HG02852 (cell line): ENCODE measurements at regions not wholly inside any gene's neighbourhood (a gene's known extent, or its start where the extent isn't known, plus 50 kb on each side); places are given as distances from the start of the nearest gene placed in this dataset.

Experiments
- ATAC-seq: cut with Tn5 transposase; IDR thresholded peaks from one replicate; pipeline ENCODE4 v1.9.1; 2021; ENCODE audit warnings: mild to moderate bottlenecking, moderate library complexity; ENCODE audit not compliant: unreplicated experiment

DNA sequence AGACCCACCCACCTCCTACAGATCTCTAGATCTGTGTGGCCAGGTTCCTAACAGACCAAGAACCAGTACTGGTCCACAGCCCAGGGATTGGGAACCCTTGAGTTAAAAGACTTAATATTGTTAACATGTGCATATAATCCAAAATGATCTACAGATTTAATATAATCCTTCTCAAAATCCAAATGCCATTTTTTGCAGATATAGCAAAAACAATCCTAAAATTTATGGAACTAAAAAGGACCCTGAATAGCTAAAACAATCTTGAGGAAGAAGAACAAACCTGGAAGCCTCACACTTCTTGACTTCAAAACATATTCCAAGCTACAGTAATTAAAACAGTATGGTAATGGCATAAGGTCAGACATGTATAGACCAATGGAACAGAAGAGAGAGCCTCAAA is 206.9 kb upstream of the SIX2 start:
- ATAC-seq, result no peak

DNA sequence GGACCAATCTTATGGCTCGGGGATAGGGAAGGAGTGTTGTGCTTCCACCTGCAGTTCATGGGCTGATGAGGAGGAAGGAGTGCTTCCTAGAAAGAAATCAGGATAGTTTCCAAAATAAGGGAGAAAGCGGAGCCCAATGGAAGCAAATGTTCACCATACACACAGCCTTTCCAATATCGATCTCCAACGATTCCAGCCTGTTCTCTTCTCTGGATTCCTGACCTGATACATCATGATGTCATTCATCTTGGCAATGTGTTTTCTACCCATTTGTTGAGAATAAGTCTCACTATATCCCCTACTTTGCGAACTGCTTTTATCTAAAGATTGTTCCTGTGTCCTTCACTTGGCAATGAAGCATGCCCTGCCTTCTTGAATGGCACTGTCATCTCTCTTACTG is 205.3 kb upstream of the SIX2 start:
- ATAC-seq, result no peak

DNA sequence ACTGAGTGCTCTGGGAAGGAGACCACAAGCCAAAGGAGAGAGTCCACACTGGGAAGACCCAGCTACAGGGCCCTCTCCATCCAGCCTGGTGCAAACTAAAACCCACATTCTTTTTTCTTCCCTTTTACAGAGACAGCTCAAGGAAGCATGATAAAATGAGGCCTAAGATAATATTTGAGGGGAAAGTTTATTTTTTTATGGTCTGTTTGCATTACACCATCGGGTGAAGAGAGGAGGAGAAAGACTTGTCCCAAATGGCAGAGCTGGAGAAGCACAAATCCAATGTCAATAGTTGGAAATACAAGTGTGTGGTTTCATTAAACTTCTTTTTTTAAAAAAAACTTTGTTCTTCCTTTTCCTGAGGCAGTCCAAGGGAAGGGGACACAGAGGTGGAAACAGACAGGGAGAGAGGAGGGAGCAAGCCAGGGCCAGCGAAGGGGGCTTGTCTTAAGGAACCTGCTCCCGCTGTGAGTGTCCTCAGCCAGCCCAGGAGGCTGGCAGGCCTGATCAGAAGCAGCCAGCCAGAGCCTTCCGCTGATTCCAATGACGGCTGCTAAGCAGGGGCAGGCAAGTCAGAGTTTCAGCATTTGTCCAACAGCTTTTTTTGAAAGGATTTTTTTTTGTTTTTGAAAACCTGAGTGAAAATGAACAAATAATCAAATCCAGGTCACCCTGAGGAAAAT is 203.8 kb upstream of the SIX2 start:
- ATAC-seq, result no peak

DNA sequence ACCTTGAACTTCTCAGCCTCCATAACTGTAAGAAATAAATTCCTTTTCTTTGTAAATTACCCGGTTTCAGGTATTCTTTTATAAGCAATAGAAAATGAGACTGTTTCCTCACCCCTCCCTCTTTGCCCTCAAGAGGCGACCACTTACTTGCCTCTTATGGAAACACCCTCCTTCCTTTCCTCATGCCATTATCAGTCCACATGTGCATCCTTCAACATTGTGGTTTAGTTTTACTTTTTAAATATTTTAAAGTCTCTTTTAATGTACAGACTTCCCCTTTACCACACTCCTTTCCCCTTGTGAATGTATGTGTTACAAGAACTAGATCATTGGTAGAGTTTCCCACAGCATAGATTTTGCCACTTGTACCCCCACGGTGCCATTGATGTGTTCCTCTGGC is 202.4 kb upstream of the SIX2 start:
- no peak for ATAC-seq

DNA sequence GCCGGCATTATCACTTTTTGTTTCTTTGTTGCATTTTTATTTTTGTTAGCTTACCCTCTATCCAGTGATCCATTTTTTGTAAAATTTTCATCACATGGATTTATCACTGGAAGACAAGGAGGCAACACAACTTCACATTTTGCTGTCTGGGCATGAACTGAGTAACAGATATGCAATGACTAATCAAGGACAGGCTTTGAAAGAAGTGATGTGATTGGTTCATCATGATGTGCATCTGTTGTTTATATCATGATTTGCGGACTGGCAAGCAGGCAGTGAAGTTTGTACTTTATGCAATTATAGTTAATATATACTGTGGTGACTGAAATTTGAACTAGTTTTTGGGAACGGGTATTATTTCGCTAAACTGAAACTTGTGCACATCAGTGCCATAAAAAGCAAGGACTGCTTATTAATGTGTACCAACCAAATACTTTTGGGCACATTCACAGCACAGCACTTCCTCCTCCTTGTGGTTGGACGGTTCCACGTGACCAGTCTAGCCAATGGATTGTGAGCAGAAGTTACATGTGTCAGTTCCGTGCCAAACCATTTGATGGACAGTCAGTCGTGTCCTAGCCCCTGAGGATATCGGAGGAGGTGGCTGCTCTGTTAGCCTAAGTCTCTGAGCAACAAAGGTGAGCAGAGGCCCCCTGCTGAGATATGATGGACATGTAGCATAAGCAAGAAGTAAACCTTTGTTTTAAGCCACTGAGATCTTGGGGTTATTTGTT is 201.4 kb upstream of the SIX2 start:
- no peak for ATAC-seq

DNA sequence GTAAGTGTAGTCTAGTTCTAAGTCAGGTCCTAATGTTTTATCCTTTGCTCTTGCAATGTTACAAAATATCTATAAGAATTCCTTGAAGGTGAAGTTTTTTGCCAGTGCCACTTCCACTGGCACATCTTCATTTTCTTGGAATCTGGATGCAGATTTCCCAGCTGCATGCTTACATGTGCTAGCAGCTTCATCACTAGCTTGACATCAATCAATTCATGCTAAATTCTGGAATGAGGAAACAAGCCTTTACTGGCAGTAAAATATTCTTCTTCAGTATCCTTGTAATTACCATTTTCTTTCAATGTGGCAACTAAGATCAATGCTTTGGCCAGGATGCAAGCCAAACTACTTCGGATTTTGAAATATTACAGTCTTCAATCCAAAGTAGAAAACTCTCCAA is 200.6 kb upstream of the SIX2 start:
- ATAC-seq, result no peak

DNA sequence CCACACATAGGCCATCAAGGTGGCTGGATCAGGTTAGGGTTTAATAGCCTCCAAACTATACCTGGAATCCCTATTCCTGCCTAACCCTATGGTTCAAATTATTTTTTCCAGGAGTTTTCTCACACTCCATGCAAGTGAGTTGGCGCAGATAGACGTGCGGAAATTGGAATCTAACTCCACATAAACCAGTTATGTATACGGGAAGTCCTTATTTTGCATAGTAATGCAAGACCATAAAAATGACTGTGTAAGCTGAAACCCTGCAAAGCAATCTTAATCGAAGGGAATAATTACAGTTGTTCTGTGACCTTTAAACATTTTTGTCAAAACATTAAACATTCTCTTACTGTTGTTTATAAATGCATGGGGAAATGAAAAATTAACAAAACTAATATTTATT is 200.1 kb upstream of the SIX2 start:
- ATAC-seq, result no peak

DNA sequence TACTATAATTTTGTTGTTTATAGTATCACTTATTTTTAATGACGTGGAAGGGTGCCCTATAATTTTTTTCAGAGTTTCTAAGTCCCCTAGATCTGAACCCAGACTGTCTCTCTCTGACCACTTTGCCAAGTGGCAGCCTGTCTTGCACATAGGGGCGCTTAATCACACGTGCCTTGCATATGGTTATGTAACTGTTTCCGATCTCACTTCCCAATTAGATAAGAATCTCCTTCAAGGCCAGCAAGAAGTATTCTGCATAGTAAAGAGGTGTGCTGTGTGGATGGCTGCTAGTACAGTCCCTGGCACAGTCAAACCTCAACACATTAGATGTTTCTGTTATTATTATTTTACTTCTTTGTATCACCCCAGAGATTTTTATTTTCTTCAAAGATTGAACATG is 197.8 kb upstream of the SIX2 start:
- ATAC-seq, result no peak

DNA sequence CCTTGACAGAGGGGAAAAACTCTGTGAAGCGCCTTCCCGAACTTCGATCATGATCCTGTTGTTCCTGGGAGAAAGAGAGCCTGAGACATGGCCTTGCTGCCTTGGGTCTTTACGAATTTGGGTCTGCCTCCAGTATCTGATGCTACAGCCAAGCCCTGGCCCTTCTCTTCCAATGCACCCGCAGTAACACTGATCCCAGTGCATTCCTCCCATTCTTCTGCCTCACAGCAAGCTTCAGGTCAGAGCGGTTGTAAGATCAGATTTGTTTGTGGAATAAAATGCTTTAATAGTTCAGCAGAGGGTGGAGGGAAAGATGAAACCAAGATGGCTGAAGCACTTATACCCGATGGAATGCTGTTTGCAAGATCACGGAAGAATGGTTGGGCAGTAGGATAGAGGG is 196.7 kb upstream of the SIX2 start:
- ATAC-seq, result no peak

DNA sequence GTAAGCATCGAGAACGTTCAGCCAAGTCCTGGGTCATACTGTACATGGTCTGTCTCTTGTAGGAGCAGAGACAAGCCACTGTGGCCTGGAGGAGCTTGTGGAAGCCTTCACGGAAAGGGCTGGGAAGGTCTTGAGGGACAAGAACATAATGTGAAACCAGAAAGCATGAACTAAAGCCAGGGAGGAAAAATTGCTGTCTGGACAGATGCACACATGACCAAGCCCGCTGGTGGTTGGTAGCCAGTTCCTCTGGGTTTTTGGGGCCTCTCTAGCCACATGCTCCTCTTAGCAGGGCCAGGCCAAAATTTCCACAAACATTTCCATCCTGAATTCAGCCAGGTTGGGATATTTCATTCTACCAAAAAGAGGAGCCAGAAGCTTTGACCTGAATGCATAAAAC is 196.2 kb upstream of the SIX2 start:
- no peak for ATAC-seq

DNA sequence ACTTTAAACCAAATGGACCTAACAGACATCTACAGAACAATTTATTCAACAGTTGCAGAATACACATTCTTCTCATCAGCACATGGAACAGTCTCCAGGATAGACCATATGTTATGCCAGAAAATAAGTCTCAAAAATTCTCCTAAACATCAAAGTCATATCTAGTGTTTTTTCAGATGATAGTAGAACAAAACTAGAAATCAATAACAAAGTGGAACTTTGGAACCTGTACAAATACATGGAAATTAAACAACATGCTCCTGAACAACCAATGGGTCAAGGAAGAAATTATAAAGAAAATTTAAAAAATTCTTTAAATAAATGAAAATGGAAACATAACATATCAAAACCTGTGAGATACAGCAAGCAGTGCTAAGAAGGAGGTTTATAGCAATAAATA is 194.1 kb upstream of the SIX2 start:
- no peak for ATAC-seq

DNA sequence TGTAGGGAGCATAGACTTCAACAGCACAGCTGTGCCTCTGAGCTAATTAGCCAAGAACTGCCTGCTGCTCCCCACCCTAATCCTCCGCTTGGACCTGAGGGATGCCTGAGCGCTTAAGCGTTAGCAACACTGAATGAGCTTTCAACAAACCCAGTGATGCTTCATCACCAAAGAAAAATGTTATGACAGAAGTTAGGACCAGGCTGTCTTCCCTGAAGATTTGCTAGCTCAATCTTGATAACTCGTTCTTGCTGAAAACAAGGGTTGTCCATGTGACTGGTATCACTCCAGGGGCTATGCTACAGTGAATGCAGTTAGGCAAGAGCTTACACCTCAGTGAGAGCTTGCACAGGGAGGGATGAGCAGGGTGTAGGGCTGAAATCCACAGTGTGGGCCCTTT is 190.7 kb upstream of the SIX2 start:
- no peak for ATAC-seq

DNA sequence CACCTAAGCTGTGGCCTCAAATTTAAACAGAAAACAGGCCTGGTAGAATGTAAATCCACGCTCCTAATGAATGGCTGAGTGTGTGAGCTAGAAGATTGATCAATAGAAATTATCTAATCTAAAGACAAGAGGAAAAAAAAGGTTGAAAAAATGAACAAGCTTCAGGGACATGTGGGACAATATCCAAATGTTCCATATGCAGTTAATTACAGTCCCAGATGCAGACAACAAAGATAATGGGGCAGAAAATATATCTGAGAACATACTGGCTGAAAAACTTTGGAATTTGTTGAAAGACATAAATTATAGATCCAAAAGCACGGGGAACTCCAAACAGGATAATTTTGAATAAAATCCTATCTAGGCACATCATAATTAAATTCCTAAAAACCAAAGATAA is 186.7 kb upstream of the SIX2 start:
- ATAC-seq, result no peak

DNA sequence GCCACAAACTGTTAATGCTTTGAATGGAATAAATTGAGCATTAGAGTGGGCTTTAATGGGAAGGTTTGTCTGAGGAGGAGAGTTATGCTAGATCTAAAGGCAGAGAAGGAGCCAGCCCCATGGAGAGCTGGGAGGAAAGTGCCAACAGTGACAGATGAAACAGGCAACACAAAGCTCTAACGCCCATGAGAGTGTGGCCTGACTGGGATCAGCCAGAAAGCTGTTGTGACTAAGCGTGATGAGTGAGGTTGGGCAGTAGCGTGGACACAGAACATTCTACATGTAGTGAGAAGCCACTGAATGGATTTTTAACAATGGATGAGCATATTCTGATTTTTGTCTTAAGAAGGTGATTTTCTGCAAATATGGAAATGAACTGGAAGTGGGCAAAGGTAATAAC is 185.3 kb upstream of the SIX2 start:
- ATAC-seq, result no peak

DNA sequence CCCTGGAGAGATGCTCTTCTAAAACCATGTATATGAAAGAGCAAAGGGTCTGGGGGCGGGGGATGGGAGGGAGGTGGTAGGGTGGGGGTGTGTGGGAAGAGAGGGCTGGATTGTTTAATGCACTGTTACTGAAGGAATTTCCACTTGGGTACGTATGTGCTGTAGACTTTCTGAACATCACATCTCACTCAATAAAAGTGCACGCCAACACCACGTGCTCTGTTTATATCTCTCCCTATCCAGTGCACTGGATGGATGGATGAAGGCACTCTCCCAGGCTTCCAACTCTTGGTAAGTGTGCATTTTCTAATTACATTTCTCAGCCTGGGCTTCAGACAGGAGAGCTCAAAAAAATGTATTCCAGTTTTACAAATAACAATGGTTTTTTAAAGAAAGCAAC is 184.3 kb upstream of the SIX2 start:
- no peak for ATAC-seq

DNA sequence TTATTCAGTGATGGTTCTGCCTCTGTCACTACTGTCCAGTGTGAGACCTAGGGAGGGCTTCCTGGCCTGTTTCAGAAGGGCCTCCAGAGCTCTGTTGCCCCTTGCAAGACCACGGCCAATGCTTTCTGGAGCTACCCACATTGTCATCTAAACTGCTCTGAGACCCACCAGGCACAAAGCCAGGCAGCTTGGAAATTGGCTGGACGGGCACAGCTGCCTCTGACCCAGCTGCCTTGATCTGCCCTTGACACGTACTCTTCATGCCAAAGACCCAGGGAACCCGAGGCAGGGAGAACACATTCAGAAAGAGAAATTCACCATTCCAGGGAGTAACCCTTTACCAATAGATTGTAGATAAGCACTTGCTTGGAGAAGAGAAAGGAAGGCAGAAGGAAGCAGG is 183.7 kb upstream of the SIX2 start:
- no peak for ATAC-seq

DNA sequence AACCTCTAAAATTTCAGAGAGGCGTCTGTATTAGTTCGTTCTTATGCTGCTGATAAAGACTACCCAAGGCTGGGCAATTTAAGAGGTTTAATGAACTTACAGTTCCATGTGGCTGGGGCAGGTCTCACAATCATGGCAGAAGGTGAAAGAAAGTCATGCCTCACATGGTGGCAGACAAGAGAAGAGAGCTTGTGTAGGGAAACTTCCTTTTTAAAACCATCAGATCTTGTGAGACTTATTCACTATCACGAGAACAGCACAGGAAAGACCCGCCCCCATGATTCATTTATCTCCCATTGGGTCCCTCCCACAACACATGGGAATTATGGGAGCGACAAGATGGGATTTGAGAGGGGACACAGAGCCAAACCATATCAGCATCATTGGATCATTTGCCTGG is 183.2 kb upstream of the SIX2 start:
- no peak for ATAC-seq

DNA sequence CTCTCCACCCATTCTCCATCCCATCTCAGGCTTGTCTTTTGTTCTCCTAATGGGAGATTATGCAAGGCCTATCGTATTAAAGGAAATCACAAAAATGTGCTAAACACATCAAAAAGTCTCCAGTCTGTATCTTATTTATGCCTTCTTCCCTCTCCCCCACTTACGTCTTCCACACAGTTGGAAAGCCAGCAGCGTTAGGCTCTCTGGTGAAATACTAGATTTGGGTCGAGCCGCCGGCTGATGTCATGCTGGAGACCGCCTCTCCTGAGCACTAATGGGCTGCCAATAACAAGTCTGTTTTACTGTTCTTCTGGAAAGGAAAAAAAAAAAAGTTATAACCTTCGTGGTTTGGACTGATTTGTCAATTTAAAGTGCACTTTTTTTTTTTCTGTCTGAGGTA is 182.7 kb upstream of the SIX2 start:
- no peak for ATAC-seq

DNA sequence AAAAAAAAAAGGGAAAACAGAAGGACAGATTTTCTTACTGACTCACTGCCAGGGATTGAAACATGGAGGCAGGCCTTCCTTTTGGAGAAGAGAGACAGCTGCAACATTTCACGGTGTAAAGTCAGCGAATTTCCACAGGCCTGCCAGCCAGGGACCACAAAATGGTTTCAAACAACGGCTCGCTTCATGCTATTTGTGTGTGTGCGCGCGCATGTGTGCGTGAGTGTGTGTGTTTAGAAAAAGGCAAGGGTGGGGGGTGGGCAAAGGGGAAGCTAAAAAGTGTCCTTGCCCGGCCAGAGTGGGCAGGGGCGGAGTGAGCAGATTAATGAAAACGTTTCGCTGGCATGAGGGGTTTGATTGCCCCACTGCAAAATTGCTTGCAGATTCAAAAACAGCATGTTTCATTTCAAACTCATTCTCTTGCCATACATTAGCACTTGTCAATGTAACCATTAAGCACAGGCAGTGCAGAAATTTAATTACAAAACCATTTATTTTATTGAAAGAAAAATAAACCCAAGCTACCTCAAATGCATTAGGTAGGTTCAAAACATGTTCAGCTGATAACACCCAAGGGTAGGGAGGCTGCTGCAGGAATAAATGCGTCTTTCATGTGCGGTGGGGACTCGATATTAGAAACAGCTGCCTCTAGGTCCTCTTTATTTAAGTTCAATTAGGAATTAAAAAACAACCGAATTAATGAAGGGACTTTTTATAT is 182.1 kb upstream of the SIX2 start:
- ATAC-seq, result no peak

DNA sequence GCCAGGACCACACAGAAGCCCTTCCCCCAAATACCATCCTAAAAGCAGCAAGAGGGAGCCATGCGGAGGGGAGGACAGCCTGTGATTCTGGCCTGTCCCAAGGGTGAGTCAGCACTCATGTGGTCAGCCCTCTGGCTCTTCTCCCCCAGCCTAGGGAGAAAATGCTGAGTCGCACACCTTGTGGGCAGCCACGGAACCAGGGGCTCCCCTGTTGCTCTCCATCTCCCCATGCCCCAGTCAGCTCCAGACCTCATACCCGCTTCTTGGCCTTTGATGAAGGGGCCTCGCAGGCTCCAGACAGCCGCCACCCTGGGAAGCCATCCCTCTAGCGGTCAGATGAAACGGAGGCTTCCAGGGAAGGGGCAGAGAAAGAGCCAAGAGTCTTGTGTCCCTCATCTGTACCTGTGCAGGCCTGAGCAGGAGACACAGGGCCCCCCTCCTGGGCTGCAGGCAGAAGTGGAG is 181.3 kb upstream of the SIX2 start:
- no peak for ATAC-seq

DNA sequence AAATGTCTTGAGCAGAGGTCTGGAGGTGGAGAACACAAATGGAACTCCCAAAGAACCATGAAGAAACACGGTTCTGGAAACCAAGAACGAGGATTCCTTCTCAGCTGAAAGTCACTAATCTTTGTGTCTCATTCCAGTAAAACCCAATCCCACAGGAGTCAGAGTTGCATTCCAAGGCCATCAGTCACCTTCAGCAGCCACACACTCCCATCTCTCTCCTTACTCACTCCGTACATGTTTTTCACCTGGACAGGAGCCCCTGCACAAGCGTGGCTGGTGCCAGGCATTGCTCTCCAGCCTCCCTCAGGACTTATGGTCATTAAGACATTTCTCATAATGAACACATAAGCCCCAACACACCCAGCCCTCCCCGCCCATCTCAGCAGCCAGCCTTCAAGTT is 175.4 kb upstream of the SIX2 start:
- ATAC-seq, result no peak

DNA sequence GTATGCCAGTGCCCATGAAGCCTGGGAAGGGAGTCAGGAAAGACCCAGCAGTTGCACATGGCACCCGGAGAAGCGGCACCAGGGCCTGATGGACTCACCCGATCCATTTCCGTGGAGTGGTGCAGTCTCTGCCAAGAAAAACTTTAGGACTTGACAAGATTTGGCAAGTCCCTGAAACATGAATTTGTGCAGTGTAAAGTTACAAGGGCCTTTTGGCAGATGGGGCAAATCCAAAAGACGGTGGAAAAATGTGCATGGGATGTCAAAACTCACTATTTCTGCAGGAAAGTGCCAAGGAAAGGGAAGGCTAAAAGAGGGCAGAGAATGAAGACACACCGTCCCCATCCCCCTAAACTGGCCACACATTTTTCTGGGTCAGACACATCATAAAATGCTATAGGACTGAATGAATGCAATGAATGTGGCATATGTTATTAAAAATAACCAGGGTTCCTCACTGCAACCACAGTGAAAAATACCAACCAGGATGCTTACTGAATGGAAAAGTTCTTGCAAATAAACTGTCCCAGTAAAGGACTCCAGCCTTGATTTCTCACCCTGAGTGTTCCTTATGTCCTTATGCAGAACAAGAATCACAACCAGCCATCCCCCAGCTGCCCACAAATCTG is 173.5 kb upstream of the SIX2 start:
- no peak for ATAC-seq
